Stomach (tissue), 8 donors: ENCODE measurements at regions not wholly inside any gene's neighbourhood (a gene's known extent, or its start where the extent isn't known, plus 50 kb on each side); places are given as distances from the start of the nearest gene placed in this dataset.

Source experiments
- DNase-seq, 2 donors: peaks; one replicate each; pipeline versions ENCODE4 v3.0.0 to v3.0.0-alpha.2; 2013 to 2019
- H3K27ac ChIP-seq, 5 donors: fragments of 200-600 bp in 4 of 5; sonication (generic) in 4 of 5; one replicate each; pipeline ENCODE4 v1.5.1; 2013 to 2019; ENCODE audit warnings: mild to moderate bottlenecking in 1 of 5, moderate library complexity in 1 of 5
- H3K27me3 ChIP-seq, 3 donors: fragments of 200-600 bp; sonication (generic); one replicate each; pipeline ENCODE4 v1.5.1; 2017 to 2019; ENCODE audit warnings: mixed run types in 1 of 3
- H3K36me3 ChIP-seq, 4 donors: fragments of 200-600 bp; sonication (generic); 1 replicate in 3 of 4; 2 replicates in 1 of 4; pipeline ENCODE4 v1.5.1; 2016 to 2019
- H3K4me1 ChIP-seq, 4 donors: fragments of 200-600 bp; sonication (generic); one replicate each; pipeline ENCODE4 v1.5.1; 2016 to 2019
- H3K4me3 ChIP-seq, 4 donors: fragments of 200-600 bp; sonication (generic) in 3 of 4; one replicate each; pipeline ENCODE4 v1.5.1; 2016 to 2019; ENCODE audit warnings: mild to moderate bottlenecking in 1 of 4
- H3K9me3 ChIP-seq, 4 donors: fragments of 200-600 bp; sonication (generic); one replicate each; pipeline ENCODE4 v1.5.1; 2016 to 2019
- EP300 ChIP-seq: sonication (generic); formaldehyde crosslinking; IDR thresholded peaks from one replicate; pipeline ENCODE4 v1.6.1; 2017; ENCODE audit warnings: antibody characterized with exemption
- POLR2A ChIP-seq, 4 donors: fragments of 450-650 bp; IDR thresholded peaks; one replicate each; pipeline ENCODE4 v1.6.1; 2016; ENCODE audit warnings: antibody characterized with exemption in 4 of 4, control low read depth in 2 of 4, mild to moderate bottlenecking in 1 of 4, moderate library complexity in 1 of 4
- POLR2AphosphoS5 ChIP-seq, 3 donors: sonication (generic); formaldehyde crosslinking; IDR thresholded peaks; one replicate each; pipeline ENCODE4 v1.6.1; 2016; ENCODE audit warnings: antibody characterized with exemption in 3 of 3
- WGBS, 5 donors: extraction: QIAGEN DNeasy Blood & Tissue Kit in 3 of 5; methylation state at CpG; one replicate each; pipeline versions ENCODE4 v1.1.5 to v1.1.7; 2013 to 2018; 5-methylcytosine and 5-hydroxymethylcytosine counted together
- intact Hi-C: fragments of 100-400 bp; cut with DNase I; formaldehyde crosslinking; loops from one replicate; pipeline ENCODE4 v1.15.1; 2023; ENCODE audit warnings: low total_unique reads
- TF ChIP-seq, protein P1 (sequence below), 7 experiments: fragments of 450-650 bp in 4 of 7; fragments of 200-600 bp in 3 of 7; sonication (generic) in 3 of 7; IDR thresholded peaks; one replicate each; pipeline ENCODE4 v1.5.1; 2016 to 2019; ENCODE audit warnings: antibody characterized with exemption in 7 of 7, control low read depth in 2 of 7, mild to moderate bottlenecking in 1 of 7
- donor health status: healthy with polysubstance abuse.
- donor health status: Bipolar disorder and iron deficiency.
- donor health status: healthy.

DNA sequence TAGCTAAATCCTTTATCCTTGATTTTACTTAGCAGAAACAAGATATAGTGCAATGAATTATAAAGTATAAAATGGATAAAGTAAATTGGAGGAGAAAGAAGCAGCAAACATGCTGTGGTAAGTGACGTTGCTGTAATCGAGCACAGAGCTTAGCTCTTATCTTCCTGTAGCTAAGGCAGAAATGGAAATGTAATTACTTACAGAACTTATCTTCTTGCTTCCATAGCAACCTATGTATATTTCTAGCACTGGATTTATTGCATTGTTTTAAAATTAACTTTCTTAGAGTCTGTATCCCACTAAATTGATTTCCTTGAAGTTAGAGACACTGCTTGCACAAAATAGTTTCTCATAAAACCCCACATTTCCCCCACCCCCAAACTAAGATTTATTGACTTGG is 130.6 kb upstream of the MC4R start:
- TF ChIP-seq POLR2A (IDR thresholded peaks at IDR 0.05): no peak
- TF ChIP-seq, protein P1, sequence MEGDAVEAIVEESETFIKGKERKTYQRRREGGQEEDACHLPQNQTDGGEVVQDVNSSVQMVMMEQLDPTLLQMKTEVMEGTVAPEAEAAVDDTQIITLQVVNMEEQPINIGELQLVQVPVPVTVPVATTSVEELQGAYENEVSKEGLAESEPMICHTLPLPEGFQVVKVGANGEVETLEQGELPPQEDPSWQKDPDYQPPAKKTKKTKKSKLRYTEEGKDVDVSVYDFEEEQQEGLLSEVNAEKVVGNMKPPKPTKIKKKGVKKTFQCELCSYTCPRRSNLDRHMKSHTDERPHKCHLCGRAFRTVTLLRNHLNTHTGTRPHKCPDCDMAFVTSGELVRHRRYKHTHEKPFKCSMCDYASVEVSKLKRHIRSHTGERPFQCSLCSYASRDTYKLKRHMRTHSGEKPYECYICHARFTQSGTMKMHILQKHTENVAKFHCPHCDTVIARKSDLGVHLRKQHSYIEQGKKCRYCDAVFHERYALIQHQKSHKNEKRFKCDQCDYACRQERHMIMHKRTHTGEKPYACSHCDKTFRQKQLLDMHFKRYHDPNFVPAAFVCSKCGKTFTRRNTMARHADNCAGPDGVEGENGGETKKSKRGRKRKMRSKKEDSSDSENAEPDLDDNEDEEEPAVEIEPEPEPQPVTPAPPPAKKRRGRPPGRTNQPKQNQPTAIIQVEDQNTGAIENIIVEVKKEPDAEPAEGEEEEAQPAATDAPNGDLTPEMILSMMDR (IDR thresholded peaks at IDR 0.05): no peak
- TF ChIP-seq POLR2AphosphoS5 (IDR thresholded peaks at IDR 0.05): no peak
- TF ChIP-seq EP300: no peak
- intact Hi-C loops: no loop called here
- 19 to 46% (median 26%) methylated on average over 2 of the region's 2 CpGs for WGBS, 5 donors

DNA sequence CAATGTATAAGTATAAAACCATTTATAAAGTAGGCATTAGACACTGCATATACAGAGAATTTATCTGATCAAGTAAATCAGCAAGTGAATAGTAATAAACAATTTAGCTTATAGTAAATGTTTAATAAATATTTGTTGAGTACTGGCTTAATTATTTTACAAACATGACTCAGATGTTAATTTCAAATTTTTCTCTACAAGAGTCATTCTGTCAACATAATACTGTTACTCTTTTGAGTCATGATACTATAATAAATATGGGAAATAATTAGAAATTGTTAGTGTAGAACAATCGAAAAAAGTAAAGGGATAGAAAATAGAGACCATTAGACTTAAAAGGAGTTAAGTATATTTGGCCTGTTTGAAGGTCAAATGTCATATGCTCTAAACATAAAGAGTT is 133.6 kb upstream of the MC4R start:
- no peak for DNase-seq
- no peak overlapping the region for H3K4me3 ChIP-seq
- H3K9me3 ChIP-seq: no peaks in the 10 kb centered on the region
- no peak overlapping the region for H3K27ac ChIP-seq
- H3K36me3 ChIP-seq: no peaks in the 10 kb centered on the region
- no peaks in the 10 kb centered on the region for H3K4me1 ChIP-seq
- no peaks in the 10 kb centered on the region for H3K27me3 ChIP-seq
- TF ChIP-seq EP300 (no peak), POLR2A (IDR thresholded peaks at IDR 0.05) (no peak), POLR2AphosphoS5 (IDR thresholded peaks at IDR 0.05) (no peak)
- TF ChIP-seq, protein P1 (IDR thresholded peaks at IDR 0.05): no peak
- intact Hi-C loops: no loop called here
- 48 to 57% (median 54%) methylated on average over 1 of the region's 1 CpG for WGBS, 5 donors

More for the DNA sequence above, 130.6 kb upstream of the MC4R start:
- Histone ChIP-seq H3K9me3 (no peaks in the 10 kb centered on the region), H3K4me1 (no peaks in the 10 kb centered on the region), H3K27ac (no peak overlapping the region), H3K36me3 (no peaks in the 10 kb centered on the region), H3K4me3 (no peak overlapping the region), H3K27me3 (no peaks in the 10 kb centered on the region)
- peak in 1 of 2 donors; percentile 32 for DNase-seq

DNA sequence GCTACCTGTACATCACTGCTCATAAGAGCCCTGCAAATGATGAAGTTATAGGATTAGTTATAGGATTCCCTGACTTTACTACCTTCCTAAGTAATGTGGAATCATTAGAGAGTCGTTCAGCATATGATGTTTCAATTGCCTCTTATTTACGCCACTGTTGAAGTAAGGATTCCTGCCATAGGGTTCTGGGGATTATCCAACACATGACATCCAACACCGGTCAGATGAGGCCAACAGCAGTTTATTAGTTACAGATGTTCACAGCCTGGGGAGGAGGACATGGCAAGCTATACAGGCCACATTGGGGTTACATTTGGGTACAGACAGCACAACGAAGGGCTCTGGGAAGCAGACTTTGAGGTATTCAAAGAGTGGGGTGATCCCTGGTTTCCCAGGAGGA is 134.1 kb upstream of the MC4R start:
- Histone ChIP-seq H3K27ac (no peak overlapping the region), H3K36me3 (no peaks in the 10 kb centered on the region), H3K4me3 (no peak overlapping the region), H3K9me3 (no peaks in the 10 kb centered on the region), H3K27me3 (no peaks in the 10 kb centered on the region), H3K4me1 (no peaks in the 10 kb centered on the region)
- intact Hi-C loops: no loop called here
- DNase-seq: peak in 1 of 2 donors; percentile 8
- TF ChIP-seq, protein P1 (IDR thresholded peaks at IDR 0.05): no peak
- TF ChIP-seq POLR2AphosphoS5 (IDR thresholded peaks at IDR 0.05): no peak
- no peak for TF ChIP-seq EP300
- TF ChIP-seq POLR2A (IDR thresholded peaks at IDR 0.05): no peak
- 62 to 79% (median 75%) methylated on average over 4 of the region's 4 CpGs for WGBS, 5 donors

DNA sequence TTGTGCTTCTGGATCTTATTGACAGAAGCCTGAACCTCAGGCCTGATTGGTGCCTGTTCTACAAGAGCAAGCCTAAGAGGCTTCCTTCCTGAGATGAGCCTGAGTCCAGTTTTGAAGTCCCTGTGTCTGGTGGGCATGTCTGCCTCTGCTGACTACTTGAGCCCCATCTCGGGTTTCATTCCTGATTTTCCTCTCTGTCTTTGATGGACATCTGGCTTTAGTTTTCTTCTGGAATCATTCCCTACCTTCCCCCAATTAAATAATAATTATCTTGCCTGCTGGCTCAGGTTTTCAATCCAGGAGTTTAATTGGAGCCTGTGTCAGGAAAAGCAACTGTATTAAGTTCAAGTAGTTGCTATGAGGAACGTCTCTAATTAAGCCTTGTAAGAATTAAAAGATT is 135.5 kb upstream of the MC4R start:
- intact Hi-C loops: no loop called here
- H3K9me3 ChIP-seq: no peaks in the 10 kb centered on the region

DNA sequence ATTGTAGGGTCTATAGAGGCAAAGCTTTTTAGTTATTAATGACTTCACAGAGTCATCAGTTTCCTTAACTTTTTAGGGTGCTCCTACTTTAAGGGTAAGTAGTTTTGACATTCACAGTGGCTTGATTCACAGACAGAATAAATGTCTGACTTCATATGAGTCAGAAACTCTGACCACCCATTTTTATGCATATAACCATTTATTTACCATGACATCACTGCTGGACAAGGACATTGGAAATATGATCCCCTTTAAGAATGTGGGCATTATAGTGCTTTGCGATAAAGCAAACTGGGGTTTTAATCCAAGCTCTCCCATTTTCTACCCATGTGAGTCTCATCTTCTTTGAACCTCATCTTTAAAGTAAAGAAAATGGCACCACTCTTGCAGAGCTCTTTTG is 162.0 kb upstream of the MC4R start:
- no peak for TF ChIP-seq POLR2A (IDR thresholded peaks at IDR 0.05)
- no peak for TF ChIP-seq POLR2AphosphoS5 (IDR thresholded peaks at IDR 0.05)
- no peak for TF ChIP-seq EP300
- TF ChIP-seq, protein P1 (IDR thresholded peaks at IDR 0.05): no peak
- WGBS, 5 donors: 74 to 91% (median 88%) methylated on average over 1 of the region's 1 CpG

More for the DNA sequence above, 135.5 kb upstream of the MC4R start:
- H3K27ac ChIP-seq: no peak overlapping the region
- H3K4me1 ChIP-seq: no peaks in the 10 kb centered on the region
- WGBS, 5 donors: 55 to 83% (median 74%) methylated on average over 2 of the region's 2 CpGs
- H3K4me3 ChIP-seq: no peak overlapping the region
- H3K36me3 ChIP-seq: no peaks in the 10 kb centered on the region
- no peaks in the 10 kb centered on the region for H3K27me3 ChIP-seq
- TF ChIP-seq POLR2A (IDR thresholded peaks at IDR 0.05): no peak
- no peak for DNase-seq

More for the DNA sequence above, 162.0 kb upstream of the MC4R start:
- Histone ChIP-seq H3K9me3 (no peaks in the 10 kb centered on the region), H3K27ac (no peak overlapping the region), H3K4me3 (no peak overlapping the region), H3K36me3 (no peaks in the 10 kb centered on the region), H3K4me1 (no peaks in the 10 kb centered on the region), H3K27me3 (no peaks in the 10 kb centered on the region)
- intact Hi-C loops: no loop called here
- no peak for DNase-seq
